SIG-M5 treated with dmso at 0.1 percent for 504 hours (cell line): ENCODE measurements at regions not wholly inside any gene's neighbourhood (a gene's known extent, or its start where the extent isn't known, plus 50 kb on each side); places are given as distances from the start of the nearest gene placed in this dataset.
"Not testable (repeated sequence)": the region's sequence is repeated elsewhere in the genome, so short reads cannot be mapped to it uniquely, and the experiment has no call there.

Experiments
- DNase-seq: peaks from one replicate; lab custom pipeline; 2025; ENCODE audit not compliant: unreplicated experiment; lab: John Stamatoyannopoulos, UW

DNA sequence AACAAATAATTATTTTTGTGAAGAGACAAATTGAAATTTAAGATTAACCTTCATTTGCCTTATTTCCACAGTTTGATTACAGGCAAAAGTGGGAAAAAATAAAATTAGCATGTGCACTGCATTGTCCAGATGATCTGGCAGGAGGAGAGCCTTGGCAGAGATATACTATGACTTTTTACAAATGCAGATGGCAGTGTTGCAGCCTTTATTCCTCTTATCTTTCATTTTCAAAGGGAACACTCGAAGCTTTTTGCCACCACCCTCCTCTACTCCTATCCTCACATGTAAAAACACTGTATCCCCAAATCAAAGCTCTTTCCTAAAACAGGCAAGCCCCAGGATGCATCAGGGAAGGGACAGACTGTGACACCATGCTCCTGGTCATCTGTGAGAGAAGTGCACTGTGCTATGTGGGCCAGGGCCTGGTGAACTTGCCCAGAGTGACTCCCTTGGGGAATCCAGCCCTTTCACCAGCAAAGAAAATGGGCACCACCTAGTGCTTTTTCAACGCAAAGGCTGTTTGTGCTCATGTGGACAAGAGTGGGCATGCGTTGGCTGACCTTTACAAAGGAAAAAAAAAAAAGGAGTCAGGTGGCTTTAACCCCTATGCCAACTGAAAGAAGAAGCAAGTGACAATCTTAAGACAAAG is 74.7 kb upstream of the ETAA1 start:
- peak; percentile 4 for DNase-seq

GRCh38 chr2:67323209-67323991 is 73.7 kb upstream of the ETAA1 start:
- DNase-seq = no peak

- DNase-seq = no peak
Measured at GRCh38 chr2:67329513-67329912, 67.6 kb upstream of the ETAA1 start.

- no peak for DNase-seq
Measured at GRCh38 chr2:67329951-67330350, 67.2 kb upstream of the ETAA1 start.

DNA sequence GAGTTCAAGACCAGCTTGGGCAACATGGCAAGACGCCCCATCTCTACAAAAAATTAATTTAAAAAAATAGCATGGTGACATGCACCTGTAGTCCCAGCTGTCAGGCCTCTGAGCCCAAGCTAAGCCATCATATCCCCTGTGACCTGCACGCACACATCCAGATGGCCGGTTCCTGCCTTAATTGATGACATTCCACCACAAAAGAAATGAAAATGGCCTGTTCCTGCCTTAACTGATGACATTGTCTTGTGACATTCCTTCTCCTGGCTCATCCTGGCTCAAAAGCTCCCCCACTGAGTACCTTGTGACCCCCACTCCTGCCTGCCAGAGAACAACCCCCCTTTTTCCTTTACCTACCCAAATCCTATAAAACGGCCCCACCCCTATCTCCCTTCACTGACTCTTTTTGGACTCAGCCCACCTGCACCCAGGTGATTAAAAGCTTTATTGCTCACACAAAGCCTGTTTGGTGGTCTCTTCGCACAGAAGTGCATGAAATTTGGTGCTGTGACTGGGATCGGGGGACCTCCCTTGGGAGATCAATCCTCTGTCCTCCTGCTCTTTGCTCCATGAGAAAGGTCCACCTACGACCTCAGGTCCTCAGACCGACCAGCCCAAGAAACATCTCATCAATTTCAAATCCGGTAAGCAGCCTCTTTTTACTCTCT is 65.6 kb upstream of the ETAA1 start:
- not testable (repeated sequence) for DNase-seq

GRCh38 chr2:67337903-67338302 is 59.2 kb upstream of the ETAA1 start:
- DNase-seq = no peak

GRCh38 chr2:67338601-67339233 is 58.4 kb upstream of the ETAA1 start:
- DNase-seq = no peak

- DNase-seq = no peak
Measured at GRCh38 chr2:67339234-67339885, 57.8 kb upstream of the ETAA1 start.

GRCh38 chr2:67340133-67341011 is 56.8 kb upstream of the ETAA1 start:
- DNase-seq = no peak

GRCh38 chr2:67341012-67341318 is 56.2 kb upstream of the ETAA1 start:
- DNase-seq = no peak

DNA sequence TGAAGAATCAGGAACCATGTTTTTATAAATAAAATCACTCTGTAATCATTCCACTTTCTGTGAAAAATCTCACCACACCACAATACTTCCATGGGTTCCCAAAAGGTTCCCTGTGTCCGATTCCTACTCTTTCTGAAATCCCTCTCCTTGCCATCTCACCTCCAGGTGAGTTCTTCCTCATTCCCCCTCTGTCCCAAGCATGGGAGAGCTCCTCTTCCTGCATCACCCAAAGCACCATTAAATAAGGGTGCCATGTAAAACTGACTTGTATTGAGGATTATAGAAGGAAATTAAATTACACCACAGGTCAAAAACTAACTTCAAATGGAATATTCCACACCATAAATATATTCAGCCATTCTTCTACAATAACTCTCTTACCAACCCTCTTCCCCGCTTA is 55.8 kb upstream of the ETAA1 start:
- no peak for DNase-seq

DNA sequence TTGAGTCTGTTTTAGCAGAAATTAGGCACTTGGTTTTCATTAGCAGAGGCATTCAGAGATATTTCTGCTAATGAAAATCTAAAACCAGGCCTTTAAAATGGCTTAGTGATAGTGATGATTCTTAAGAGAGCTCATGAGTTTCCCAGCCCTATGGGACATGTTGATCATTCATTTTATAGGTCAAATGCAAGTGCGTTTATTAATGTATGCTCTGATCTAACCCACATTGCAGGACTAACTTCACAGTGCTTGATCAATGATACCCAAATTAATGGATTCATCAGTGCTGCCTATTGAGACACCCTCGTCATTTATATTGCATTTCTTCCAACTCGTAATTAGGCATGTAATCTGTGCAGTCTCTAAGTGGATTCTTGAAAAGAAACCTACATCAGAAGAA is 54.7 kb upstream of the ETAA1 start:
- DNase-seq = no peak

DNA sequence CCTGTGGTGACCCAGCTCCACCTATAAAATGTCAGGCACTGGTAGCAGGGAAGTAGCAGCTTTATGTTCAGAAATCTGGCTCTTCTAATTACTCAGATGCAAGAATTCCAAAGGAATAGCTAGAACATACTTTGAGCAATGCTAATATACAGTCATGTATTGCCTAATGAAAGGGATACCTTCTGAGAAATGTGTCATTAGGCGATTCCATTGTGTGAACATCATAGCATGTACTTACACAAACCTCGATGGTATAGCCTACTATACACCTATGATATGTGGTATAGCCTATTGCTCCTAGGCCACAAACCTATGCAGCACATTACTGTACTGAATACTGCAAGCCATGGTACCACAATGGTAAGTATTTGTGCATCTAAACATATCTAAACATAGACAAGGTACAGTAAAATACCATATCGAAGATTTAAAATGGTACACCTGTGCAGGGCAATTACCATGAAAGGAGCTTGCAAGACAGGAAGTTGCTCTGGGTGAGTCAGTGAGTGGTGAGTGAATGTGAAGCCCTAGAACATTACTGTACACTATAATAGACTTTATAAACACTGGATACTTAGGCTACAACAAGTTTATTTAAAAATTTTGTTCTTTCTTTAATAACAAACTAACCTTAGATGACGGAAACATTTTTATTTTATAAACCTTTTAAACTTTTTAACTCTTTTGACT is 50.3 kb upstream of the ETAA1 start:
- DNase-seq = no peak
